ENCODE measurements at regions not wholly inside any gene's neighbourhood (a gene's known extent, or its start where the extent isn't known, plus 50 kb on each side); places are given as distances from the start of the nearest gene placed in this dataset.
A peak's percentile ranks its signal among the peaks of the same experiment; 100 is the strongest.
"Not testable (repeated sequence)": the region's sequence is repeated elsewhere in the genome, so short reads cannot be mapped to it uniquely, and the experiment has no call there.

GRCh38 chr1:144140243-144140642 lies 168.5 kb upstream of the FAM72C start:
- not testable (repeated sequence) for H3K4me3 Mint-ChIP-seq, H3K27me3 Mint-ChIP-seq
- peak overlapping the region; percentile 34 for H3K27ac Mint-ChIP-seq

DNA sequence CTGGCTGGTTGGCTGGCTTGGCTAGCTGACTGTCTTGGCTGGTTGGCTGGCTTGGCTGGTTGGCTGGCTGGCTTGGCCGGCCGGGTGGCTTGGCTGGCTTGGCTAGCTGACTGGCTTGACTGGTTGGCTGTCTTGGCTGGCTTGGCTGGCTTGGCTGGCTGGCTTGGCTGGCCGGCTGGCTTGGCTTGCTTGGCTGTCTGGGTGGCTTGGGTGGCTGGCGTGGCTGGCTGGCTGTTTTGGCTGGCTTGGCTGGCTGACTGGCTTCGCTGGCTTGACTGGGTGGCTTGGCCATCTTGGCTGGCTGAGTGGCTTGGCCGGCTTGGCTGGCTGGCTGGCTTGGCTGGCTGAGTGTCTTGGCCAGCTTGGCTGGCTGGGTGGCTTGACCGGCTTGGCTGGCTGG lies 133.2 kb upstream of the FAM72C start:
- DNase-seq: not testable (repeated sequence)

More at GRCh38 chr1:144140243-144140642, 168.5 kb upstream of the FAM72C start:
- H3K4me1 Mint-ChIP-seq (ENCODE audit: low read depth); H3K36me3 Mint-ChIP-seq (ENCODE audit: low read depth); H3K9me3 Mint-ChIP-seq; DNase-seq: not testable (repeated sequence)

DNA sequence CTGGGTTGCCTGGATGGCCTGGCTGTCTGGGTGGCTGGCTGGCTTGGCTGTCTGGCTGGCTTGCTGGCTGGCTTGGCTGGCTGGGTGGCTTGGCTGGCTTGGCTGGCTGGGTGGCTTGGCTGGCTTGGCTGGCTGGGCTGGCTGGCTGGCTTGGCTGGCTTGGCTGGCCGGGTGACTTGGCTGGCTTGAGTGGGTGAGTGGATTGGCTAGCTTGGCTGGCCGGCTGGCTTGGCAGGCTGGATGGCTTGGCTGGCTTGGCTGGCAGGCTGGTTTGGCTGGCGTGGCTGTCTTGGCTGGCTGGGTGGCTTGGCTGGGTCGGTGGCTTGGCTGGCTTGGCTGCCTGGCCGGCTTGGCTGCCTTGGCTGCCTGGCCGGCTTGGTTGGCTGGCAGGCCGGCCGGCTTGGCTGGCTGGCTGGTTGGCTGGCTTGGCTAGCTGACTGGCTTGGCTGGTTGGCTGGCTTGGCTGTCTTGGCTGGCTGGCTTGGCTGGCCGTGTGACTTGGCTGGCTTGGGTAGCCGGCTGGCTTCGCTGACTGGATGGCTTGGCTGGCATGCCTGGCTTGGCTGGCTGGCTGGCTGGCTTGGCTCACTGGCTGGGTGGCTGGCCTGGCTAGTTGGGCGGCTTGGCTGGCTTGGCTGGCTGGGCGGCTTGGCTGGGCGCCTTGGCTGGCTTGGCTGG lies 132.4 kb upstream of the FAM72C start:
- DNase-seq: peak; percentile 59
- H3K27me3 Mint-ChIP-seq; H3K4me3 Mint-ChIP-seq; H3K9me3 Mint-ChIP-seq; H3K4me1 Mint-ChIP-seq (ENCODE audit: low read depth); H3K27ac Mint-ChIP-seq; H3K36me3 Mint-ChIP-seq (ENCODE audit: low read depth): not testable (repeated sequence)

More for the DNA sequence above, 133.2 kb upstream of the FAM72C start:
- H3K36me3 Mint-ChIP-seq (ENCODE audit: low read depth); H3K27me3 Mint-ChIP-seq; H3K4me1 Mint-ChIP-seq (ENCODE audit: low read depth); H3K27ac Mint-ChIP-seq; H3K9me3 Mint-ChIP-seq; H3K4me3 Mint-ChIP-seq: not testable (repeated sequence)

DNA sequence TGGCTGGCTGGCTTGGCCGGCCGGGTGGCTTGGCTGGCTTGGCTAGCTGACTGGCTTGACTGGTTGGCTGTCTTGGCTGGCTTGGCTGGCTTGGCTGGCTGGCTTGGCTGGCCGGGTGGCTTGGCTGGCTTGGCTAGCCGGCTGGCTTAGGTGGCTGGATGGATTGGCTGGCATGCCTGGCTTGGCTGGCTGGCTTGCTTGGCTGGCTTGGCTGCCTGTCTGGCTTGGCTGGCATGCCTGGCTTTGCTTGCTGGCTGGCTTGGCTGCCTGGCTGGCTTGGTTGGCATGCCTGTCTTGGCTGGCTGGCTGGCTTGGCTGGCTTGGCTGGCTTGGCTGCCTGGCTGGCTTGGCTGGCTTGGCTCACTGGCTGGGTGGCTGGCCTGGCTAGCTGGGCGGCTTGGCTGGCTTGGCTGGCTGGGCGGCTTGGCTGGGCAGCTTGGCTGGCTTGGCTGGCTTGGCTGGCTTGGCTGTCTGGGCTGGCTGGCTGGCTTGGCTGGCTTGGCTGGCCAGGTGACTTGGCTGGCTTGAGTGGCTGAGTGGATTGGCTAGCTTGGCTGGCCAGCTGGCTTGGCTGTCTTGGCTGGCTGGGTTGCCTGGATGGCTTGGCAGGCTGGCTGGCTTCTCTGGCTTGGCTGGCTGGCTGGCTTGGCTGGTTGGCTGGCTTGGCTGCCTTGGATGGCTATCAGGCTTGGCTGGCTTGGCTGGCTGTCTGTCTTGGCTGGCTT lies 131.5 kb upstream of the FAM72C start:
- DNase-seq: peak; percentile 52
- H3K27ac Mint-ChIP-seq; H3K4me3 Mint-ChIP-seq; H3K27me3 Mint-ChIP-seq; H3K9me3 Mint-ChIP-seq; H3K4me1 Mint-ChIP-seq (ENCODE audit: low read depth); H3K36me3 Mint-ChIP-seq (ENCODE audit: low read depth): not testable (repeated sequence)

DNA sequence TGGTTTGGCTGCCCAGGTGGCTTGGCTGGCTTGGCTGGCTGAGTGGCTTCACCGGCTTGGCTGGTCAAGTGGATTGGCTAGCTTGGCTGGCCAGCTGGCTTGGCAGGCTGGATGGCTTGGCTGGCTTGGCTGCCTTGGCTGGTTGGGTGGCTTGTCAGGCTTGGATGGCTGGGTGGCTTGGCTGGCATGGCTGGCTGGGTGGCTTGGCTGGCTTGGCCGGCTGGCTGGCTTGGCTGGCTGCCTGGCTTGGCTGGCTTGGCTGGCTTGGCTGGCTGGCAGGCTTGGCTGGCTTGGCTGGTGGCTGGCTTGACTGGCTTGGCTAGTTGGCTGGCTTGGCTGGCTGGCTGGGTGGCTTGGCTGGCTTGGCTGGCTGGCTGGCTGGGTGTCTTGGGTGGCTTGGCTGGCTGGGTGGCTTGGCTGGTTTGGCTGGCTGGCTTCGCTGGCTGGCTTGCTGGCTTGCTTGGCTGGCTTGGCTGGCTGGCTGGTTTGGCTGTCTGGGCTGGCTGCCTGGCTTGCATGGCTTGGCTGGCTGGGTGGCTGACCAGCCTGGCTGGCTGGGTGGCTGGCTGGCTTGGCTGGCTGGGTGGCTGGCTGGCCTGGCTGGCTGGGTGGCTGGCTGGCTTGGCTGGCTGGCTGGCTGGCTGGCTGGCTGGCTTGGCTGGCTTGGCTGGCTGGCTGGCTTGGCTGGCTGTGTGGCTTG lies 130.4 kb upstream of the FAM72C start:
- DNase-seq: peak; percentile 36
- not testable (repeated sequence) for H3K9me3 Mint-ChIP-seq

DNA sequence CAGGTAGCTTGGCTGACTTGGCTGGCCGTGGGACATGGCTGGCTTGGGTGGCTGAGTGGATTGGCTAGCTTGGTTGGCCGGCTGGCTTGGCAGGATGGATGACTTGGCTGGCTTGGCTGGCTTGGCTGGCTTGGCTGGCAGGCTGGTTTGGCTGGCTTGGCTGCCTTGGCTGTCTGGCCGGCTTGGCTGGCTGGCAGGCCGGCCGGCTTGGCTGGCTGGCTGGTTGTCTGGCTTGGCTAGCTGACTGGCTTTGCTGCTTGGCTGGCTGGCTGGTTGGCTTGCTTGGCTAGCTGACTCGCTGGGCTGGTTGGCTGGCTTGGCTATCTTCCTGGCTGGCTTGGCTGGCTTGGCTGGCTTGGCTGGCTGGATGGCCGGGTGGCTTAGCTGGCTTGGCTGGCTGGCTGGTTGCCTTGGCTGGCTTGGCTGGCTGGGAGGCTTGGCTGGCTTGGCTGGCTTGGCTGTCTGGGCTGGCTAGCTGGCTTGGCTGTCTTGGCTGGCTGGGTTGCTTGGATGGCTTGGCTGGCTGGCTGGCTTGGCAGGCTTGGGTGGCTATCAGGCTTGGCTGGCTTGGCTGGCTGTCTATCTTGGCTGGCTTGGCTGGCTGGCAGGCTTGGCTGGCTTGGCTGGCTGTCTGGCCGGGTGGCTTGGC lies 129.7 kb upstream of the FAM72C start:
- Mint-ChIP-seq H3K36me3 (ENCODE audit: low read depth) (no peaks in the 10 kb centered on the region), H3K4me1 (ENCODE audit: low read depth) (no peaks in the 10 kb centered on the region), H3K4me3 (no peak overlapping the region), H3K27me3 (no peaks in the 10 kb centered on the region), H3K27ac (no peak overlapping the region), H3K9me3 (no peaks in the 10 kb centered on the region)
- DNase-seq: peak; percentile 30

More for the DNA sequence above, 130.4 kb upstream of the FAM72C start:
- not testable (repeated sequence) for H3K27ac Mint-ChIP-seq; H3K4me3 Mint-ChIP-seq; H3K4me1 Mint-ChIP-seq (ENCODE audit: low read depth); H3K27me3 Mint-ChIP-seq; H3K36me3 Mint-ChIP-seq (ENCODE audit: low read depth)

DNA sequence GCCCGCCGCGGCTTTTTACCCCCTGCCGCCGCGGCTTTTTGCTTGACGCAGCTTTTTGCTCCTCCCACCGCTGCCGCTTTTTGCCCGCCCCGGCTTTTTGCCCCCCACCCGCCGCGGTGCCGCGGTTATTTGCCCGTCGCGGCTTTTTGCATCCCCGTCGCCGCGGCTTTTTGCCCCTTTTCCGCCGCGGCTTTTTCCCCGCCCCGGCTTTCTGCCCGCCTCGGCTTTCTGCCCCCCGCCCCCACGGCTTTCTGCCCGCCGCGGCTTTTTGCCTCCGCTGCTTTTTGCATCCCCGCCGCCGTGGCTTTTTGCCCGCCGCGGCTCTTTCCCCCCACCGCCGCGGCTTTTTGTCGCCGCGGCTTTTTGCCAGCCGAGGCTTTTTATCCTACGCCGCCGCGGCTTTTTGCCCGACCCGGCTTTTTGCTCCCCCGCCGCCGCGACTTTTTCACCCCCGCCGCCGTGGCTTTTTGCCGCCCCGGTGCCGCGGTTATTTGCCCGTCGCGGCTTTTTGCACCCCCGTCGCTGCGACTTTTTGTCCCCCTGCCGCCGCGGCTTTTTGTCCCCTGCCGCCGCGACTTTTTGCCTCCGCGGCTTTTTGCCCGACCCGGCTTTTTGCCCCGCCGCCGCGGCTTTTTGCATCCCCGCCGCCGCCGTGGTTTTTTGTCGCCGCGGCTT lies 105.5 kb upstream of the FAM72C start:
- not testable (repeated sequence) for H3K9me3 Mint-ChIP-seq; H3K4me1 Mint-ChIP-seq (ENCODE audit: low read depth); H3K27me3 Mint-ChIP-seq; H3K36me3 Mint-ChIP-seq (ENCODE audit: low read depth)
- Mint-ChIP-seq H3K27ac (peak overlapping the region; percentile 71), H3K4me3 (peak overlapping the region; percentile 71)
- peak; percentile 64 for DNase-seq

DNA sequence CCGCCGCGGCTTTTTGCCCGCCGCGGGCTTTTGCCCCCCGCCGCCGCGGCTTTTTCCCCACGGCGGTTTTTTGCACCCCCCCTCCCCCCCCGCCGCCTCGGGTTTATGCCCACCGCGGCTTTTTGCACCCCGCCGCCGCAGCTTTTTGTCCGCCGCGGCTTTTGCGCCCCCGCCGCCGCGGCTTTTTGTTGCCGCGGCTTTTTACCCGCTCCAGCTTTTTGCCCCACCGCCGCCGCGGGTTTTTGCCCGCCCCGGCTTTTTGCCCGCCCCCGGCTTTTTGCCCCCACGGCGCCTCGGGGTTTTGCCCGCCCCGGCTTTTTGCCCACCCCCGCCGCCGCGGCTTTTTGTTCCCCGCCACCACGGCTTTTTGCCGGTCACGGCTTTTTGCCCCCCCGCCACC lies 104.9 kb upstream of the FAM72C start:
- not testable (repeated sequence) for H3K27ac Mint-ChIP-seq; H3K36me3 Mint-ChIP-seq (ENCODE audit: low read depth); H3K27me3 Mint-ChIP-seq; H3K4me3 Mint-ChIP-seq; H3K9me3 Mint-ChIP-seq; H3K4me1 Mint-ChIP-seq (ENCODE audit: low read depth)
- DNase-seq: peak; percentile 38

DNA sequence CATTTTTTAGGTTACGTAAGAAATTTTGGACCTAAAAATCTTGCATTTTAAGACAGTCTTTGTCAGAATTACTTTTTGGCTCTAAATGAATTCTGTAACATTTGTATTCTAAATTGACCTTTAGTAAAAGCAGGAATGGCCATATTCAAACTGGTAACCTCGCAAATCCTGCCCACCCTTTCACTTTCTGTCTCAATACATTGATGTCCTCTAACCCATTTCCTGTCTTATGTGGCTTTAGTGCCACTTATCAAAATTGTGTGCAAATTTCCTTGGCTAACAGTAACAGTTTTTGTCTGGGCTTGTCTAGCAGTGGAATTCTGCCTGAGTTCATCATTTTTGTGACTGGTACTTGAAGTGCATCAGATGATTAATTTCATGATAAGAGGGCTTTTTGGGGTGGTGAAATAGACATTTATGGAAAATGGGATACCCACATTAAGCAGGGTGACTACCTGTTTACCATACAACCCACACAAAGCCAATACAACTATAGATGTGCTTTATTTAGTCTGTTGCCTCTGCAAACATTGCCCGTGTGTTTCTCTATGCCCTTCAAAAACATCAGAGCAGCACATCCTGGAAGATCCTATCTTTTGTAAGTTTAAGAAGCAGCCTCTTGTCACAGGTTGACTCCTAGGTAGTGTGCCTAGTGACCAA lies 98.7 kb upstream of the FAM72C start:
- not testable (repeated sequence) for H3K4me3 Mint-ChIP-seq; H3K4me1 Mint-ChIP-seq (ENCODE audit: low read depth); H3K36me3 Mint-ChIP-seq (ENCODE audit: low read depth); DNase-seq; H3K27me3 Mint-ChIP-seq; H3K9me3 Mint-ChIP-seq; H3K27ac Mint-ChIP-seq

GRCh38 chr1:144067042-144067441 lies 95.3 kb upstream of the FAM72C start:
- not testable (repeated sequence) for DNase-seq; H3K27me3 Mint-ChIP-seq; H3K4me3 Mint-ChIP-seq; H3K27ac Mint-ChIP-seq; H3K4me1 Mint-ChIP-seq (ENCODE audit: low read depth); H3K36me3 Mint-ChIP-seq (ENCODE audit: low read depth); H3K9me3 Mint-ChIP-seq

DNA sequence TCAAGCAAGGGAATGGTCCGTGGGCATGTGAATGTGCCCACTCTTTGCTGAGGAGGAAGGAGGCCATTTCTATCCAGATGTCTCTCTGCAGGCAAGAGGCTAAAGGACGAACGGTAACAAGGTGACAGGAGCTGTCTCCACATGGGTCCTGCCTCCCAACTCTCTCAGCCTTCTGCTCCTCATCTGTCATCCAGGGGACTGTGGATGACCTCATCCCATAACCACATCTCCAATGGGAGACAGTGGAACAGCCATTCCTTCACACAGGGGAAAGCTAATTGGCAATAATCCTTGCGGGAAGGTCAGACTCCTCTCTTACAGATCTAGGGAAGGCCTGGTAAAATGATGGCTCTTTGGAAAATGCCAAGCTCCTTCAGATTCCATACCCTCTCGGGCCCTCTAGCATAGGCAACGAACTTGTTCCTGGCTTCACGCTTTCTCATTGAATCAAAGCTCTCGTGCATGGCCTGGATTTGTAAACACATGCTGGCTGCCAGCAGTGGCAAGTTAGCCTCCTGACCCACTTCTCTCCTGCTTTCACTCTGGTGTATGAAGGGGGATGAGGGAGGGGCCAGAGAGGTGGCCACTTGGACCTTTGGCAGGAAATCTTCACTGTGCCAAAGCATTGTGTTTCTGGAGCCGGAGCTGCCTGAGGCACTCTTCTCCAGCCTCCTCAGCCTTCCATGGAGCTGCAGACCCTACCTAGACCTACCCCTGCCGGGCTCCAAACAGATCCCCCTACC lies 94.5 kb upstream of the FAM72C start:
- H3K27ac Mint-ChIP-seq; H3K4me3 Mint-ChIP-seq; H3K9me3 Mint-ChIP-seq; DNase-seq; H3K36me3 Mint-ChIP-seq (ENCODE audit: low read depth); H3K4me1 Mint-ChIP-seq (ENCODE audit: low read depth); H3K27me3 Mint-ChIP-seq: not testable (repeated sequence)

DNA sequence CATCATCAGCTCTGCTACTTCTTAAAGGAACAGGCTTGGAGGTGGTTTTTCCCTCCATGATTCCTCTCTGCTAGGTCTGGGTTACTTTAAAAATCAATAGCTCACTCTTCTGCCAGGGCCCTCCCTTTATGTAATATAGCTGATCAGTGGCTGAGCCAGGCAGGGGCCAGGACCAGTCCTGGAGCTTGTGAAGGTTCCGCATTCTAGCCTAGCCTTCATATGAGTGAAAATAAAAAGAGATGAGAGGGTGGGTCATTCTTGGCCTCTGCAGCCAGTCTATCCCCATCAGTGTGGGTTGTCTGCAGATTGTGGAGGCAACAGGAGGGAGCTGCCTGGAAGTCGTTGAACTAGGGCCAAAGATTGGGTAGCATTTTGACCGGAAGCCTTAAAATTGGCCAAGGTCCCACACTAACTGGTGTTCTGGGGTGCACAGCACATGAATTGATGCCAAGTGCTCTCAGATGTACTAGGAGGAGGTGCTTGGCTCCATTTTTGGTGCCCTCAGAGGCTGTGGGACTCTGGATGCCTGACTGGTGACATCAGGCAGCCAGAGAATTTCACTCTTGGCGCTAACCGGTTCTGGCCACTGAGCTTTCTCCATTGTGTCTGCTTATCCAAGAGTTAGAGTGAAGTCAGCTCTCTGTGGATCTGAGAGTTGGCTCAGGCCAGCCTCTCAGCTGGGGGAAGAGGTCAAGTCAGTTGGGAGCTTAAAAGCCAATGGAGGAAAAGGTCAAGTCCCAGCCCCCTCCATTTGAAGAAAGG lies 93.7 kb upstream of the FAM72C start:
- H3K4me1 Mint-ChIP-seq (ENCODE audit: low read depth); H3K27me3 Mint-ChIP-seq; H3K4me3 Mint-ChIP-seq; H3K27ac Mint-ChIP-seq; H3K9me3 Mint-ChIP-seq; H3K36me3 Mint-ChIP-seq (ENCODE audit: low read depth); DNase-seq: not testable (repeated sequence)

- H3K9me3 Mint-ChIP-seq; DNase-seq; H3K4me3 Mint-ChIP-seq; H3K27ac Mint-ChIP-seq; H3K36me3 Mint-ChIP-seq (ENCODE audit: low read depth); H3K27me3 Mint-ChIP-seq; H3K4me1 Mint-ChIP-seq (ENCODE audit: low read depth): not testable (repeated sequence)
These were observed 77.6 kb upstream of the FAM72C start for GRCh38 chr1:144049365-144049764.
